ENCODE measurements at regions not wholly inside any gene's neighbourhood (a gene's known extent, or its start where the extent isn't known, plus 50 kb on each side); places are given as distances from the start of the nearest gene placed in this dataset.

DNA sequence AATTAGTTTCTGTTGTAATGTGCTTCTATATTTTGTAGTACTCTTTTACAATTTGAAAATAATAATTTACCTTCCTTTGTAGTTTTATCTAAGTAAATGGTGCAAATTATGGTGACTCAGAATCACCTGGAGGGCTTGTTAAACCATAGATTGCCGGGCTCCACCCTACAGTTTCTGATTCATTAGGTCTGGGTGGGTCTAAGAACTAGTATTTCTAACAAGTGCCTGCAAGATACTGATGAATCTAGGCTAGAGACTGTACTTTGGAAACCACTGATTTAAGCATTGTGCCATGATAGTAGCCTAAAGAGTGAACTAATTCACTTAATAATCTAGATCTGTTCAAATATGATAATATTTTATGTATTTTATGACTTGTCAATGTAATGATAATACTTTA is 437.4 kb upstream of the SPRY2 start:
- Histone ChIP-seq H3K27me3 (ENCODE audit: insufficient read depth, low read depth) (no peaks in the 10 kb centered on the region), H4K20me1 (ENCODE audit: insufficient read depth) (no peaks in the 10 kb centered on the region), H3K4me2 (no peak overlapping the region), H3K4me1 (ENCODE audit: low read depth, poor library complexity, severe bottlenecking) (no peaks in the 10 kb centered on the region), H3K36me3 (ENCODE audit: insufficient read depth) (no peaks in the 10 kb centered on the region), H3K4me3 (IDR thresholded peaks at IDR 0.05; ENCODE audit: insufficient read depth, low read depth, low read length) (no peak overlapping the region), H3K9ac (no peak overlapping the region), H3K27ac (no peak overlapping the region), H3K79me2 (ENCODE audit: insufficient read depth, low read depth) (no peaks in the 10 kb centered on the region), H2AFZ (ENCODE audit: low read depth) (no peak overlapping the region)
- TF ChIP-seq, protein P1, sequence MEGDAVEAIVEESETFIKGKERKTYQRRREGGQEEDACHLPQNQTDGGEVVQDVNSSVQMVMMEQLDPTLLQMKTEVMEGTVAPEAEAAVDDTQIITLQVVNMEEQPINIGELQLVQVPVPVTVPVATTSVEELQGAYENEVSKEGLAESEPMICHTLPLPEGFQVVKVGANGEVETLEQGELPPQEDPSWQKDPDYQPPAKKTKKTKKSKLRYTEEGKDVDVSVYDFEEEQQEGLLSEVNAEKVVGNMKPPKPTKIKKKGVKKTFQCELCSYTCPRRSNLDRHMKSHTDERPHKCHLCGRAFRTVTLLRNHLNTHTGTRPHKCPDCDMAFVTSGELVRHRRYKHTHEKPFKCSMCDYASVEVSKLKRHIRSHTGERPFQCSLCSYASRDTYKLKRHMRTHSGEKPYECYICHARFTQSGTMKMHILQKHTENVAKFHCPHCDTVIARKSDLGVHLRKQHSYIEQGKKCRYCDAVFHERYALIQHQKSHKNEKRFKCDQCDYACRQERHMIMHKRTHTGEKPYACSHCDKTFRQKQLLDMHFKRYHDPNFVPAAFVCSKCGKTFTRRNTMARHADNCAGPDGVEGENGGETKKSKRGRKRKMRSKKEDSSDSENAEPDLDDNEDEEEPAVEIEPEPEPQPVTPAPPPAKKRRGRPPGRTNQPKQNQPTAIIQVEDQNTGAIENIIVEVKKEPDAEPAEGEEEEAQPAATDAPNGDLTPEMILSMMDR (conservative IDR thresholded peaks at IDR 0.05; ENCODE audit: low read depth, low read length): no peak

DNA sequence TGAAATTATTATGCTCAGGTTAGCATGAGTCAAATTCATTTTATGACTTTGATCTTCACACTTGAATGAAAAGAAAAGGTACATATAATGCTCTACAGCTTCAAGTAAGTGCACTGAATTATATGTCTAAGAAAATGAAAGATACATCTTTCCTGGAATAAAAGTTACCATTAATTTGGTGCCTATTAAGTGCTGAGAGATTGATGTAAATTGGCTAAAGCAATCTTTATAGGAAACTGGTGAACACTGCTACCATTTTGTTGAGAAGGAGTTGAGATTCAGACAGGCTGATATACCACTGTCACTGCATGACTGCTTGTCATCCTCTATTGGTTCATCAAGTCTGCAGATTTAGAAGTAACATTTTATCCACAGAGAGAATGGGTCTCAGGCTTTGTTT is 416.8 kb upstream of the SPRY2 start:
- Histone ChIP-seq H3K9ac (no peak overlapping the region), H4K20me1 (ENCODE audit: insufficient read depth) (no peaks in the 10 kb centered on the region)
- TF ChIP-seq, protein P1 (conservative IDR thresholded peaks at IDR 0.05; ENCODE audit: low read depth, low read length): no peak

DNA sequence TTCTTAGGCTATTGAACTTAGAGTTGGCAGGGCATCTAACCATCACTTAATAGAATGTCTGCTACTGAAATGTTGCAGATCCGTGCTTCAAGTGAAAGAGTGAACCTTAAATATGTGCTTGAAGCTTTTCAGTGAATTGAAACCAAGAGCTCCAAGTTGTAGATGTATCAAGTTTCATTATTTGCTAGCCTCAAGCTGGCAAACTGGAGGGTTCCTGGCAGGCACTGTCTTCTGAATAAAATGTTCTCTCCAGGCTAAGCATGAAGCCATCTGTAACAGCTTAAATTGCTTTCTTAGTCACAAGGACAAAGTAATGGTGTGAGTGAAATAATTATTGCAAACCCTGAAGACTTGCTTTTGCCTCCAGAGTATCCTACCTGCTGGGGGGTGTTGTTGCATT is 415.0 kb upstream of the SPRY2 start:
- Histone ChIP-seq H3K4me3 (IDR thresholded peaks at IDR 0.05; ENCODE audit: insufficient read depth, low read depth, low read length) (no peak overlapping the region), H3K27me3 (ENCODE audit: insufficient read depth, low read depth) (no peaks in the 10 kb centered on the region), H3K79me2 (ENCODE audit: insufficient read depth, low read depth) (no peaks in the 10 kb centered on the region), H3K4me1 (ENCODE audit: low read depth, poor library complexity, severe bottlenecking) (no peaks in the 10 kb centered on the region), H3K4me2 (no peak overlapping the region), H4K20me1 (ENCODE audit: insufficient read depth) (no peaks in the 10 kb centered on the region), H3K36me3 (ENCODE audit: insufficient read depth) (no peaks in the 10 kb centered on the region), H2AFZ (ENCODE audit: low read depth) (no peak overlapping the region), H3K27ac (no peak overlapping the region), H3K9ac (no peak overlapping the region)
- TF ChIP-seq, protein P1 (conservative IDR thresholded peaks at IDR 0.05; ENCODE audit: low read depth, low read length): no peak

More for the DNA sequence above, 416.8 kb upstream of the SPRY2 start:
- H2AFZ ChIP-seq (ENCODE audit: low read depth): no peak overlapping the region
- no peak overlapping the region for H3K4me3 ChIP-seq (IDR thresholded peaks at IDR 0.05; ENCODE audit: insufficient read depth, low read depth, low read length)
- no peaks in the 10 kb centered on the region for H3K4me1 ChIP-seq (ENCODE audit: low read depth, poor library complexity, severe bottlenecking)
- H3K79me2 ChIP-seq (ENCODE audit: insufficient read depth, low read depth): no peaks in the 10 kb centered on the region
- H3K27me3 ChIP-seq (ENCODE audit: insufficient read depth, low read depth): no peaks in the 10 kb centered on the region
- H3K36me3 ChIP-seq (ENCODE audit: insufficient read depth): no peaks in the 10 kb centered on the region
- no peak overlapping the region for H3K27ac ChIP-seq
- no peak overlapping the region for H3K4me2 ChIP-seq

DNA sequence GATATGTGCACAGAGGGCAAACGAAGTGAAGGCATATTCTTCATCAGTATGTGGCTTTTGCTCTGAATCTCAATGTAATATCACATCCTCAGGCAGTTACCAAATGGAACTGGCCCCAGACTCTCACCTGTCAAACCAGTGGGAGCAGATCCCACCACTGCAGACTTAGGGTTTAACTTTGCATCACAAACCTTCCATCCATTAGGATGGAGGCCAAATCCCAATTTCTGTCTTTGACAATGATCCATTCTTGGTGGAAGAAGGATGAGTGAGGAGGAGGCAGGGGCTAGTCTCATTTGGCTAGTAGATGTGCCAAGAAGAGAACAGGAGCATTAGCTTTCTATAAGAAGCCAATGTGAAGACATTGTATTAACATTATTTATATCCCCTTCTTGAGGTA is 413.5 kb upstream of the SPRY2 start:
- Histone ChIP-seq H3K27ac (no peak overlapping the region), H2AFZ (ENCODE audit: low read depth) (no peak overlapping the region), H3K27me3 (ENCODE audit: insufficient read depth, low read depth) (no peaks in the 10 kb centered on the region), H3K4me1 (ENCODE audit: low read depth, poor library complexity, severe bottlenecking) (no peaks in the 10 kb centered on the region), H3K4me3 (IDR thresholded peaks at IDR 0.05; ENCODE audit: insufficient read depth, low read depth, low read length) (no peak overlapping the region), H3K4me2 (no peak overlapping the region), H3K36me3 (ENCODE audit: insufficient read depth) (no peaks in the 10 kb centered on the region), H4K20me1 (ENCODE audit: insufficient read depth) (no peaks in the 10 kb centered on the region), H3K9ac (no peak overlapping the region), H3K79me2 (ENCODE audit: insufficient read depth, low read depth) (no peaks in the 10 kb centered on the region)
- TF ChIP-seq, protein P1 (conservative IDR thresholded peaks at IDR 0.05; ENCODE audit: low read depth, low read length): no peak

All from KMS-11 (cell line).